ENCODE measurements at regions not wholly inside any gene's neighbourhood (a gene's known extent, or its start where the extent isn't known, plus 50 kb on each side); places are given as distances from the start of the nearest gene placed in this dataset.

- no peaks in the 10 kb centered on the region for H3K36me3 ChIP-seq (ENCODE audit: control insufficient read depth, insufficient read depth, low read length)
- no peaks in the 10 kb centered on the region for H3K4me1 ChIP-seq (ENCODE audit: control insufficient read depth, insufficient read depth, low read length)
- H3K9me3 ChIP-seq (ENCODE audit: control insufficient read depth, insufficient read depth, low read length): no peaks in the 10 kb centered on the region
- H3K27me3 ChIP-seq (ENCODE audit: control insufficient read depth, insufficient read depth, low read length): no peaks in the 10 kb centered on the region
- Mint-ChIP-seq H3K36me3 (no peaks in the 10 kb centered on the region), H3K9me3 (peaks cover 0 to 2% of the 10 kb centered on the region in 2 donors), H3K4me1 (peaks cover 4 to 9% of the 10 kb centered on the region in 2 donors), H3K27me3 (ENCODE audit: low read depth in 2 of 2) (no peaks in the 10 kb centered on the region), H3K4me3 (no peak overlapping the region), H3K27ac (no peak overlapping the region)
- TF ChIP-seq CTCF (IDR thresholded peaks at IDR 0.05): no peak
- no peak overlapping the region for H3K27ac ChIP-seq (ENCODE audit: low read length)
- intact Hi-C loops (cut with micrococcal nuclease): no loop called here
- DNase-seq: no peak
- H3K4me3 ChIP-seq (ENCODE audit: low read length): no peak overlapping the region
- ATAC-seq: no peak
Measured at GRCh38 chr13:88565566-88565965, 894.4 kb downstream of the SLITRK5 start.

GRCh38 chr13:88585861-88586260, 914.7 kb downstream of the SLITRK5 start:
- ATAC-seq (no peak), DNase-seq (no peak)
- H3K27ac Mint-ChIP-seq: no peak overlapping the region
- Histone ChIP-seq H3K4me1 (ENCODE audit: control insufficient read depth, insufficient read depth, low read length) (no peaks in the 10 kb centered on the region), H3K27ac (ENCODE audit: low read length) (no peak overlapping the region), H3K27me3 (ENCODE audit: control insufficient read depth, insufficient read depth, low read length) (no peaks in the 10 kb centered on the region), H3K4me3 (ENCODE audit: low read length) (no peak overlapping the region), H3K36me3 (ENCODE audit: control insufficient read depth, insufficient read depth, low read length) (no peaks in the 10 kb centered on the region), H3K9me3 (ENCODE audit: control insufficient read depth, insufficient read depth, low read length) (no peaks in the 10 kb centered on the region)
- H3K36me3 Mint-ChIP-seq: peaks cover 8% of the 10 kb centered on the region
- no peak for TF ChIP-seq CTCF (IDR thresholded peaks at IDR 0.05)
- peaks cover 0 to 3% of the 10 kb centered on the region in 2 donors for H3K9me3 Mint-ChIP-seq
- H3K4me3 Mint-ChIP-seq: no peak overlapping the region
- 17% methylated on average over 2 of the region's 2 CpGs for WGBS (ENCODE audit: insufficient coverage)
- peaks cover 9 to 15% of the 10 kb centered on the region in 2 donors for H3K4me1 Mint-ChIP-seq
- H3K27me3 Mint-ChIP-seq (ENCODE audit: low read depth in 2 of 2): no peaks in the 10 kb centered on the region
- intact Hi-C loops (cut with micrococcal nuclease): no loop called here

GRCh38 chr13:88586263-88586662, 915.1 kb downstream of the SLITRK5 start:
- DNase-seq: no peak

More at GRCh38 chr13:88586263-88586662, 915.1 kb downstream of the SLITRK5 start:
- intact Hi-C loops (cut with micrococcal nuclease): no loop called here
- no peaks in the 10 kb centered on the region for H3K27me3 Mint-ChIP-seq (ENCODE audit: low read depth in 2 of 2)
- Histone ChIP-seq H3K9me3 (ENCODE audit: control insufficient read depth, insufficient read depth, low read length) (no peaks in the 10 kb centered on the region), H3K4me3 (ENCODE audit: low read length) (no peak overlapping the region), H3K4me1 (ENCODE audit: control insufficient read depth, insufficient read depth, low read length) (no peaks in the 10 kb centered on the region), H3K36me3 (ENCODE audit: control insufficient read depth, insufficient read depth, low read length) (no peaks in the 10 kb centered on the region), H3K27ac (ENCODE audit: low read length) (no peak overlapping the region), H3K27me3 (ENCODE audit: control insufficient read depth, insufficient read depth, low read length) (no peaks in the 10 kb centered on the region)
- no peak for ATAC-seq
- peaks cover 0 to 3% of the 10 kb centered on the region in 2 donors for H3K9me3 Mint-ChIP-seq
- no peak for TF ChIP-seq CTCF (IDR thresholded peaks at IDR 0.05)
- no peak overlapping the region for H3K27ac Mint-ChIP-seq
- H3K36me3 Mint-ChIP-seq: peaks cover 8% of the 10 kb centered on the region
- no peak overlapping the region for H3K4me3 Mint-ChIP-seq
- H3K4me1 Mint-ChIP-seq: peaks cover 8 to 11% of the 10 kb centered on the region in 2 donors
